Ammon's horn (tissue), 1 donor: ENCODE measurements at regions not wholly inside any gene's neighbourhood (a gene's known extent, or its start where the extent isn't known, plus 50 kb on each side); places are given as distances from the start of the nearest gene placed in this dataset.
"Not testable (repeated sequence)": the region's sequence is repeated elsewhere in the genome, so short reads cannot be mapped to it uniquely, and the experiment has no call there.

Source experiments
- DNase-seq: peaks from one replicate; pipeline ENCODE4 v3.0.0-alpha.2; 2016; ENCODE audit warnings: low spot score

DNA sequence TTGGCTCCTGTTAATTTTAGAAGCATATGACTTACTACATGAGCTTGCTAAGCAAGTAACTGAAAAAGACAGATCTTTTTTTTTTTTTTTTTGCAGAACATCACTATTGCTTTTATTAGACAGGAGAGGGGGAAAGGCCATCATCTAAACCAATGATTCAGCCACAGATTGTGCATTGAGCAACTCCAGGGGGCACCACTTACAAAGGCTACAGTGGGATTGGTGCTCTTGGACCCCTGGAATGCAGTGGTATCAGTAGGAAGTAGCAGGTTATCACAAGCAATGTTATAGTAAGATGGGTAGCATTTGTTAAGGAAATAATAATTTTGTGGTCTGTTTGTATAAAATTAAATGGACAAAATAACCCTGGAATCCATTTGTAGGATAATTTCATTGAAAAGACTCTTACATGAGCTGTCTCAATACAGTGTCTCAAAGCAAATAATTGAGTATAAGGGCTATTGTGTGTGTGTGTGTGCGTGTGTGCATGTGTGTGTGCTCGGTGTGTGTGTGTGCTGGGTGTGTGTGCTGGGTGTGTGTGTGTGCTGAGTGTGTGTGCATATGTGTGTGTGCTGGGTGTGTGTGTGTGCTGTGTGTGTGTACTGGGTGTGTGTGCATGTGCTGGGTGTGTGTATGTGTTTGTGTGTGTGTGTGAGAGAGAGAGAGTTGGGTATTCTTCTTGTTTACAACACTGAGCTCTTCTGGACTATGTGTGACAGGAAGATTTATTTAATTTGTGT lies 296.3 kb downstream of the PCDH7 start:
- DNase-seq, result no peak

DNA sequence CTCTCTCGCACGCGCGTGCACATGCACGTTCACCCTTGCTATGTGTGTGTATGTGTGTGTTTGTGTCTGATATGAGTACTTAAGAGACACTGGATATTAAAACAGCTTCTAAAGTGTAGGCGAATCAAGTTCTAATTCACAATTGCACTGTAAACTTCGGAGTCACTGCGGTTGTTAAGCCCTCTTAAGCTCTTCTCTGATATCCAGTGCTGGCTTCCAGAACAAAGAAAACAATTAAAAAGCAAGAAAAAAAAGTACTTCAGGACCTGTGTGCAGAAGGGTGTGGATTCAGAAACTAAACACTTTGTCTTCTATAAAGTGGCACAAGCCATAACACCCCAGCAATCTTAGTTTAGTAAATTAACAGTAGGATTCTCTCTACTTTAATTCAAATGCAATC lies 300.2 kb downstream of the PCDH7 start:
- DNase-seq, result no peak

GRCh38 chr4:31021008-31021407 lies 300.8 kb downstream of the PCDH7 start:
- DNase-seq, result no peak

- no peak for DNase-seq
Observed at GRCh38 chr4:31022702-31023101, 302.5 kb downstream of the PCDH7 start.

- no peak for DNase-seq
Observed at GRCh38 chr4:31023109-31023508, 302.9 kb downstream of the PCDH7 start.

DNA sequence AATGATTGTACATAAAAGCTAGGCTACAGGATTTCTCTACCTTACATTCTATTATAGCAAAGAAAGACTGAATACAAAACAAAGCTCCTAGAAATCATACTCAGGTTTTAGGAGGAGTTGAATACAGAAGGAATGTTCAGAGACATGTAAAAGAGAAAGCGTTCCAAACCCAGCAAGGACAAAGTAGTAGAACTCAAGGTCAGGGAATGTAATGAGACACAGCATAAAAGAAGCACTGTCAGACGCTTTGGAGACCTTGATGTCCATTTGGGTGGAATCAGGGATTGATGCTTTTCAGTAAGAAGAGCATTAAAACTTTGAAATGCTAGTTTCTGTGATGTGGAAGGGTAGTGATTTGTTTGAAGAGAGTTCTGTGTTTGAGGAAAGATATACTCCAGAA lies 303.6 kb downstream of the PCDH7 start:
- no peak for DNase-seq

GRCh38 chr4:31024781-31025180 lies 304.6 kb downstream of the PCDH7 start:
- not testable (repeated sequence) for DNase-seq

- DNase-seq, result no peak
Observed at GRCh38 chr4:31026256-31026655, 306.1 kb downstream of the PCDH7 start.

DNA sequence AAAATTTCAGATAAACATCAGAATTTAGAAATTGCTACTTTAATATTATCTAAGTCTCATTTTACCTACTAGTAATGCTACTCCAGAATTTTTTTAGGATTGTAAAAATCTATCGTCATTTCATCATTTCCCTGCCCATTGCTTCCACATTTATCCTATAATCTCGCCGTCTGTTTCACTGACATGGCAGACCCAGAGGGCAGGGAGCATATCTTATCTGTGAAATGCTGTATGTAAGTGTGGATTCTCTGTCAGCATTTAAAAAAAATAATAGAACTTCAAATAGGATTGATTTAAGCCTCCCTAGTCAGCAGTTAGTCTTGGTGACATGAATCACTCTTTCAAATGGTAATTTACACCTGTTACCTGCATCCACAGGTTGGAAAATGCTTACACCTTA lies 314.4 kb downstream of the PCDH7 start:
- no peak for DNase-seq

- DNase-seq, result no peak
Observed at GRCh38 chr4:31035761-31036160, 315.6 kb downstream of the PCDH7 start.

GRCh38 chr4:31037703-31038102 lies 317.5 kb downstream of the PCDH7 start:
- no peak for DNase-seq

- DNase-seq, result no peak
Observed at GRCh38 chr4:31039382-31039781, 319.2 kb downstream of the PCDH7 start.

GRCh38 chr4:31040106-31040505 lies 319.9 kb downstream of the PCDH7 start:
- no peak for DNase-seq

GRCh38 chr4:31041385-31041784 lies 321.2 kb downstream of the PCDH7 start:
- no peak for DNase-seq

GRCh38 chr4:31041853-31042252 lies 321.7 kb downstream of the PCDH7 start:
- no peak for DNase-seq

DNA sequence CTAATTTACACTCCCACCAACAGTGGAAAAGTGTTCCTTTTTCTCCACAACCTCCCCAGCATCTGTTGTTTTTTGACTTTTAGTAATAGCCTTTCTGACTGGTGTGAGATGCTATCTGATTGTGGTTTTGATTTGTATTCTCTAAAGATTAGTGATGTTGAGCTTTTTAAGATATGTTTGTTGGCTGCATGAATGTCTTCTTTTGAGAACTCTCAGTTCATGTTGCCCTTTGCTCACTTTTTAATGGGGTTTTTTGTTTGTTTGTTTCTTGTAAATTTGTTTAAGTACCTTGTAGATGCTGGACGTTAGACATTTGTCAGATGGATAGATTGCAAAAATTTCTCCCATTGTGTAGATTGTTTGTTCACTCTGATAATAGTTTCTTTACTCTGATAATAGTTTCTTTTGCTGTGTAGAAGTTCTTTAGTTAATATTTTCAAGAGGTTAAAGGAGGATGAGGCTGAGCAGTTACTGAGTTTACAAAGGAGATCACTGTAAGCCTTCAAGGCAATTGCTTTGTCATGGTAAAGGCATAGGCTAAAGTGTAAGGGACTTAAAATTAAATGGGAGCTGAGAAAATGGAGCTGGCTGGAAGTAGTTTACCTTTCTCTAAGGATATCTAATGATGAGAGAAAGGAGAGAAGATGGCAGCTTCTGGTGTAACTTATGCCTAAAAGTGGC lies 323.4 kb downstream of the PCDH7 start:
- DNase-seq, result no peak

DNA sequence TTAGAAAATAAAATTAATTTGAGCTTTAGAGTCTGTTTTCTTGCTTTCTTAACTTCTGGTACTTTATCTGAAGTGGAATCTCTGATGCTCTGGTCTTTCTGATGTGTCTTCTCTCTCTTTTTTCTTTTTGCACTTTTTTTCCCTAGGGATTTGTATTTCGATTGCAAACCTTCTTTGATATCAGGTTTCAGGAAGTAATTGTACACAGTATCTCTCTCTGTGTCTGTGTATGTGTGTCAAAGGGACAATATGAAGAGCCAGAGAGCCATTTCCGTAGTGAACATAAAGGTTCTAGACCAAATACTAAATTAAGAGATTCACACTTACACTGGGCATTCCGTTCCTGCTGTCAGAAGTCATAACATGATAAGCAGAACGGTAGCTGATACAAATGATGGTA lies 325.0 kb downstream of the PCDH7 start:
- DNase-seq, result no peak

- DNase-seq, result no peak
Observed at GRCh38 chr4:31045724-31046318, 325.7 kb downstream of the PCDH7 start.

DNA sequence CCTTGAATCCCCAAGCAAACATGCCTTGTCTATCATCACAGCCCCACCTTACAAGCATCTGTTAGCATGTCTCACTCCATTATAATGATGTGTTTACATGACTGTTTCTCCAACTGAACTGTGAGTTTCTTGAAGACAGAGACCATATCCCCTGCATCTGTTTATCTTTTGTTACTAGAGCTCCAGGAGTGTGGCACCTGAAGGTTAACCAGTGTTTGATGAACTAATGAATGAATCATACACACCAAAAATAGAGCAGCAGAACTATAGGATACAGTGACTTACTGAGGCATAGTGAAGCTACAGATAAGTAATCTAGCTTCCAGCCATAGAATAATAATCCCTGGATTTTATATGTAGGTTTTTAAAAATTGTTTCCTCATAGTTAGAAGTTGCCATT lies 331.0 kb downstream of the PCDH7 start:
- no peak for DNase-seq

DNA sequence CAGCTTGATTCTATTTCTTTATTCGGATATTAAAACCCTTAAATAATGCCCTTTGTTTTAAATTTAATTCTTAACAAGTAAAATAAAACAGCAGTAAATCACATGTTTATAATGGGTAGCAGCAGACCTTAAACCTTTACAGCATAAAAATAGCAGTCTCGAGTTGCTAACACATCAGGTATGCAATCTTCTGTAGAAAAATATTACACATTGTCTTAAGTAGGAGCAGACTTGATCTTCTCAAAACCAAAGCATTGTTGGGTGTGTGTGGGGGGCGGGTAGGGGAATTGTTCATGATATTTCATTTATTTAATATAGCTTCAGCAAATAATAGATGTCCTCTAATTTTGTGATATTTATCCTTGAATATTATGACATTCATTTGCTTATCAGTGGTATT lies 331.4 kb downstream of the PCDH7 start:
- no peak for DNase-seq

- peak; percentile 20 for DNase-seq
Observed at GRCh38 chr4:31052519-31052918, 332.4 kb downstream of the PCDH7 start.

DNA sequence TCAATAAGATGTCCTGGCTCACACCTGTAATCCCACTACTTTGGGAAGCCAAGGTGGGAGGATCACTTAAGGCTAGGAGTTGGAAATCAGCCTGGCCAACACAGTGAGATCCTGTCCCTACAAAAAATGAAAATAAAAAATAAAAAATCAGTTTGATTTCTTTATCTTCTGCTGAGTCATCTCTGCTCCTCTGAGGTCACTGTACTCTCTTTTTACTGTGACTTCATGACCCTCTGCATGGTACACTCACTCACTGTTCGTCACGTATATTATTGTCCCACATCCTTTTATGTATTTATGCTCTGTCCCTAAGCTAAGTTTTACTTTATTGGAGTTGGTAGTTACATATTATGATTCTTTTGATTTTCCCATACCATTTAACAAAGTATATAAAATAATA lies 333.3 kb downstream of the PCDH7 start:
- DNase-seq, result no peak

DNA sequence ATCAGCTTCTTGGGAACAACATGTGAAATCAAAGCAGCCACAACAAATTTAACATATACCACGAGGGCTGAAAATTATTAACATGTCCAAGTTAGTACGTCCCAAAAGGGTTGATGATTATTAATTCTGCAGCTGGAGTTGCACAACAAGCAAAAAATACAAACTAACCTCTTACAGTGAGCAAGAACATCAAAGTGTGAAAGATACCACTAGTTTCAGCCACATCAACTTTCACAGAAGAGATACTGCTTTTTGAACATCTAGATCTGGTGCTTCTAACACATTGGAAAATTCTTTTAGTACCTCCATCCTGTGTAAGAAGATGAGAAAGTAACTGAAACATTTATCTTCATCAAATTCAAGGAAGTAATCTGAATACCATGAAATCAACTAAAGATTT lies 334.1 kb downstream of the PCDH7 start:
- no peak for DNase-seq
